A204.1 (cell line): ENCODE measurements at regions not wholly inside any gene's neighbourhood (a gene's known extent, or its start where the extent isn't known, plus 50 kb on each side); places are given as distances from the start of the nearest gene placed in this dataset.
A peak's percentile ranks its signal among the peaks of the same experiment; 100 is the strongest.
"Not testable (repeated sequence)": the region's sequence is repeated elsewhere in the genome, so short reads cannot be mapped to it uniquely, and the experiment has no call there.

Experiments used
- FAIRE-seq: peaks from 2 replicates; lab custom pipeline; 2012; peaks lifted over from hg19 to GRCh38; lab: Jason Lieb, UNC

GRCh38 chr16:64724339-64724738 is 397.5 kb downstream of the CDH11 start:
- FAIRE-seq, result no peak

DNA sequence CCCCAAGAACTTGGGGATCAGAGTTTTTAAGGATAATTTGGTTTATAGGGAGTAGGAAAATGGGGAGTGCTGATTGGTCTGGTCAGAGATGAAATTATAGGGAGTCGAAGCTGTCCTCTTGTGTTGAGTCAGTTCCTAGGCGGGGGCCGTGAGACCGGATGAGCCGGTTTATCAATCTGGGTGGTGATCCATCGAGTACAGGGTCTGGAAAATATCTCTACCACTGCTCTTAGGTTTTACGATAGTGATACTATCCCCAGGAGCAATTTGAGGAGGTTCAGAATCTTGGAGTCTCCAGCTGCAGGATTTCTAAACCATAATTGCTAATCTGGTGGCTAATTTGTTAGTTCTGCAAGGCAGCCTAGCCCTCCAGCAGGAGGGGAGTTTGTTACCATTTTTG is 403.4 kb downstream of the CDH11 start:
- no peak for FAIRE-seq

DNA sequence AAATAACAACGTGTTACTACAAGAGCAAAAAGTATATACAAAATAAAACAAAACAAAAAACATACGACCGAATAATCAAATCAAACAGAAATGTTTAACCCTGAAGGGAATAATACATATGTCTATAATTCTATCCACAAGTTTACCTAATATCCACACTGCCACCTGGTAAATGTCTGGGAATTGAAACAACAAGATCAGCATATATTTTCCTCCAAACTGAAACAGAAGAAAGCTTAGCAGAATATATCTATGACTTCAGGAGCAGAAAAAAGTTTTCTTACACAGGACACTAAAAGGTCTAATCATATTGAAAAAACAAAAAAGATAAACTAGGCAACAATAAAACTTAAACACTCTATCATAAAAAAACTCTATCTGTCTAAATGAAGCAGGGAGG is 404.0 kb downstream of the CDH11 start:
- FAIRE-seq, result no peak

GRCh38 chr16:64715624-64716023 is 406.2 kb downstream of the CDH11 start:
- no peak for FAIRE-seq

GRCh38 chr16:64712026-64712425 is 409.8 kb downstream of the CDH11 start:
- no peak for FAIRE-seq

DNA sequence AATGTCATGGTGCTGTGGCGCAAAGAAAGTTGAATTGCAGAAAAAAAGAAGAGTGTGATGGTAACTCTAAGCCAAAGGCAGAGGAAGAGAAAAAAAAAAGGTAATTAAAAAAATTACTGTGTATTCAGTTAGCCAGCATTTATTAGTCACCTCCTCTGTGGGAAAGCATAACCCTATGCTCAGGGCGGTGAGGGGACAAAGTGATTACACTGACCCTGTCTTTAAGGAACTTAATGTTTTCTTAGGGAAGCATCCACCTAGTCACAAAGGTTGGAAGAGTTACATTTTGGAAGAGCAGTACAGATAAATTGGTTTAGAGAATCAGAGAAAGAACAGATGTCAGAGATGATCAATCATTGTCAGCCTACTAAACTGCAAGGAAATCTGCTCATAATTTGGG is 410.3 kb downstream of the CDH11 start:
- FAIRE-seq, result no peak

GRCh38 chr16:64711026-64711425 is 410.8 kb downstream of the CDH11 start:
- no peak for FAIRE-seq

DNA sequence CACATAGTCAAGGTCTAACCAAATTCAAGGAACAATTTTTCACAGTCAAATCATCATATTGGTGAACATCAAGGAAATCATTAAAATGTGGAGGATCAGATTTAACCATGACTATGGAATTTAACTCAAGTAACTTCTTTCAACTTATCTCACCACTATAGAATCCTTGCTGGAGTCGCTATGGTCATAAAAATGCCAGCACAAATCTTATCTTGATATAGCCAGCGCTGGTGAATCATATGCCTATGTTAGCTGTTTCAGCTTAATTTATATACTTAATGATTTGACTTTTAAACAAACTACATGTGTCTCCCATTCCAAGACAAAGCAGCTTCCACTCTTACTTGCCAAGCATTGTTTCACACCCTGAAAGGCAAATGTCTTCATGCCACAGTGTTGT is 416.4 kb downstream of the CDH11 start:
- no peak for FAIRE-seq

GRCh38 chr16:64704386-64704785 is 417.5 kb downstream of the CDH11 start:
- peak; percentile 27 for FAIRE-seq

- no peak for FAIRE-seq
These were observed 419.4 kb downstream of the CDH11 start for GRCh38 chr16:64702415-64702814.

GRCh38 chr16:64700628-64701027 is 421.2 kb downstream of the CDH11 start:
- FAIRE-seq, result no peak

- no peak for FAIRE-seq
These were observed 425.0 kb downstream of the CDH11 start for GRCh38 chr16:64696866-64697265.

DNA sequence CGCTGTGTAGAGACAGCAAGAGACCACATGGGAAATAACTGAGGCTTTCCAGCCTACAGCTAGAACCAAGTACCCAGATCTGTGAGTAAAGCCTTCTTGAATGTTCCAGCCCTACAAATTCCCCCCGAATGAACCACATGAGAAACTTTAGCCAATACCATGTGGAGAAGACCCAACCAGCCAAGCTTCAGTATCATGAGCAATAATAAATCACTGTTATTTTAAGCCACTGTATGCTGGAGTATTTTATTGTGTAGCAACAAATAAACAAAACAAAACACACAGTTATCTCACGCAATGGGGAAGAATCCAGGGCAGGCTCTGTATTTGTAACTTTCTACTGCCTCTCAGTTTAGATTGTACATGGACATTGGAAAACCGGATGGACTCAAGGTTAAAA is 426.2 kb downstream of the CDH11 start:
- FAIRE-seq, result no peak

- FAIRE-seq, result no peak
These were observed 427.9 kb downstream of the CDH11 start for GRCh38 chr16:64693946-64694345.

GRCh38 chr16:64687786-64688185 is 434.1 kb downstream of the CDH11 start:
- no peak for FAIRE-seq

DNA sequence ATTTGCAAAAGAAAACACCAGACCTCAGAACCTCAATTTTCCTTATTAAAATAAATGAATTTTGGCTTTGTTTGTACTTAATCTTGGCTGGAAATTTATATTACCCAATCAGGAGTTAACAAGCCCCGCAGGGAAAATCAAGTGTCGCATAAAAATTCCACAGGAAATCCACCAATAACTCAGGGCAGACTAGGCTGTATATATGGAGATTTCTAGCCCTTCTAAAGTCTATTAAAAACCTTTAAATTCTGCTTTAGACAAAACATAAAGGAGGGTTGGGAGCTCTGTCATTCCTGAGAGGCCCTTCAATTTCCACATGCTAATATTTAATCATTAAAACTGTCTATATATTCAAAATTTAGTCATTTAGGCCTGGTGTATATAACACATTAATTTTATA is 434.7 kb downstream of the CDH11 start:
- FAIRE-seq, result no peak

DNA sequence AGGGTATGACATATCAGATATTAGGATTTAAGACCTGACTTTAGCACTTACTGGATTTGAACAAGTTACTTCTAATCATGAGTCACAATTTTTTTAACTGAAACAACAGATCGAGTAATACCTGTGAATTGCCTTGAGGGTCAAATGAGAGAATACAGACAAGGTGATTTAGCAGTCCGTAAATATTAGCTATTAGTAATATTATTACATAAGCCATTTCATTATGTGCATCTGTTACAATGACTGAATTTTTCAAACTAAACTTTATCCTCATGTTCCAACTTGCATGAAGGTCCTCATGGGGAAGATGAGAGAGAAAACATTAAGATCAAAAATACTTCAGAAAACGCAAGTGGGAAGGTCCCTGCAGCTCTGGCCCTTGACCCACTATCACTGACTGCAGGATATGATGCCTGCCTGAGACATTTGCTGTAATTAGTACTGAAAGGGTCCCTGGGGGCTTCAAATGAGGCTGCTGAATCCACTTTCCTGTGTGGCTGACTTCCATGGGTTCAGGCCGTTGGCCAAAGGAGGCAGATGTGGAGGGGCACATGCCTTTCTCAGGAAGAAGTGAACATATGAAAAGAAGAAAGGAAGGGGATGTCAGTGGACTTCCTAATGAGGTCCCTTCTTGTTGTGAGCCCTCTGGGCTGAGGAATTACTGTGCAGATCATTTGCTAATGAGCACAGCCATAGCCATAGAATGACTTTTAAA is 441.7 kb downstream of the CDH11 start:
- FAIRE-seq, result no peak

- no peak for FAIRE-seq
These were observed 452.3 kb downstream of the CDH11 start for GRCh38 chr16:64669573-64669972.

GRCh38 chr16:64667334-64667877 is 454.5 kb downstream of the CDH11 start:
- no peak for FAIRE-seq

GRCh38 chr16:64662312-64662711 is 459.6 kb downstream of the CDH11 start:
- FAIRE-seq, result not testable (repeated sequence)

DNA sequence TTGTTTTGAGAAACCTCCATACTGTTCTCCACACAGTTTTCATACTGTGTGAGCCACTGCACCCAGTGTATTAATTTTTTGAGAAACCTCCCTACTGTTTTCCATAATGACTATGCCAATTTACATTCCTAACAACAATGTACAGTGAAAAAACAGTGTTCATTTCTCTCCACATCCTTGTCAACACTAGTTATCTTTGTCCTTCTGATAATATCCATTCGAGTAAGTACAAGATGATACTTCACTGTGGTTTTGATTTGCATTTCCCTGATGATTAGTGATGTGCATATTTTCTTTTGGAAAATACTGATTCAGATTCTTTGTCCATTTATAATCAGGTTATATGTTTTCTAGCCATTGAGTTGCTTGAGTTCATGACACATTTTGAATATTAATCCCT is 462.0 kb downstream of the CDH11 start:
- FAIRE-seq, result no peak

DNA sequence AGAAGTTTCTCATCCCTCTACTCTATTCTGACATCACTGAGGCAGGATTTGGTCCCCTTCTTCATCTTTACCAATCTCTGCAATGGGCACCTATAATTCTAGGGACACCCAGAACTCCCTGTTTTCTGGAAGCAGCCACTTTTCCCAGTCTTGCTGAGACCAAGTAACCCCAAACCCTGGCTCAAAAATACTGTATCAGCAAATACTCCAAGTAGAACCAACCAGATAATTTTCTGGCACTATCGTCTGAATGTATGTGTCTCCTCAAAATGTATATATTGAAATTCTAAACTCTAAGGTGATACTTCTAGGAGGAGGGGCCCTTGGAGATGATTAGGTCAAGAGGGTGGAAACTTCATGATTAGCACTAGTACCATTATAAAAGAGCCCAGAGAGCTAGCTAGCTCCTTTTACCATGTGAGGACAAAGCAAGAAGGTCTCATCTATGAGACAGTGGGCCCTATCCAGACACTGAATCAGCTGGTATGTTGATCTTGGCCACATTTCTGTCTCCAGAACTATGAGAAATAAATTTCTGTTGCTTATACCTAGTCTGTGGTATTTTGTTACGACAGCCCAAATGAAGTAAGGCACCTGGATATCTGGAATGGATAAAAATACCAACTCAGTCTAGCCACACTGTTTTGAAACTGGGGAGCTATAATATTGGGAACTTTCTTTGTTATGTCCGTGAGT is 464.4 kb downstream of the CDH11 start:
- no peak for FAIRE-seq

GRCh38 chr16:64656471-64656870 is 465.4 kb downstream of the CDH11 start:
- FAIRE-seq, result no peak

DNA sequence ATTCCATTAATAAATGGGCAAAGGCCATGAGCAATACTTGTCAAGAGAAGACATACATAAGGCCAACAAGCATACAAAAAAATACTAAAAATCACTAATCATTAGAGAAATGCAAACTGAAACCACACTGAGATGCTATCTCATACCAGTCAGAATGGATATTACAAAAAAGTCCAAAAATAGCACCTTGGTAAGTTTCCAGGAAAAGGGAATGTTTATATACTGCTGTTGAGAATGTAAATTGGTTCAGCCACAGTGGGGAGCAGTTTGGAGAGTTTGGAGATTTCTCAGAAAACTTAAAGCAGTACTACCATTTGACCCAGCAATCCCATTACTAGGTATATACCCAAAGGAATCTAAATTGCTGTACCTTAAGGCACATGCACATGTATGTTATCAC is 467.7 kb downstream of the CDH11 start:
- FAIRE-seq, result no peak
